Left ventricle myocardium inferior (tissue), 1 donor: ENCODE measurements at regions not wholly inside any gene's neighbourhood (a gene's known extent, or its start where the extent isn't known, plus 50 kb on each side); places are given as distances from the start of the nearest gene placed in this dataset.

Experiments
- DNase-seq: peaks from one replicate; pipeline ENCODE4 v3.0.0-alpha.2; 2020
- H3K27ac ChIP-seq: fragments of 200-600 bp; replicated peaks from 2 replicates; pipeline ENCODE4 v1.8.0; 2021
- H3K27me3 ChIP-seq: fragments of 200-600 bp; 2 replicates; pipeline ENCODE4 v1.8.0; 2021; ENCODE audit warnings: low read depth
- H3K36me3 ChIP-seq: fragments of 200-600 bp; 2 replicates; pipeline ENCODE4 v1.8.0; 2021
- H3K4me1 ChIP-seq: fragments of 200-600 bp; 2 replicates; pipeline ENCODE4 v1.8.0; 2021
- H3K4me3 ChIP-seq: fragments of 200-600 bp; 2 replicates; pipeline ENCODE4 v1.8.0; 2021; ENCODE audit warnings: mild to moderate bottlenecking, moderate library complexity
- H3K9me3 ChIP-seq: fragments of 200-600 bp; replicated peaks from 2 replicates; pipeline ENCODE4 v1.8.0; 2021
- intact Hi-C: fragments of 100-400 bp; cut with micrococcal nuclease; formaldehyde crosslinking; loops from one replicate; pipeline ENCODE4 v1.11.0; 2022
- TF ChIP-seq, protein P1 (sequence below): fragments of 200-600 bp; IDR thresholded peaks from 2 replicates; pipeline ENCODE4 v1.8.0; 2021; ENCODE audit warnings: antibody characterized with exemption, mild to moderate bottlenecking, borderline replicate concordance
- donor health status: DM: no; HTN: yes; CAD: no; lungs with severe emphysema.

DNA sequence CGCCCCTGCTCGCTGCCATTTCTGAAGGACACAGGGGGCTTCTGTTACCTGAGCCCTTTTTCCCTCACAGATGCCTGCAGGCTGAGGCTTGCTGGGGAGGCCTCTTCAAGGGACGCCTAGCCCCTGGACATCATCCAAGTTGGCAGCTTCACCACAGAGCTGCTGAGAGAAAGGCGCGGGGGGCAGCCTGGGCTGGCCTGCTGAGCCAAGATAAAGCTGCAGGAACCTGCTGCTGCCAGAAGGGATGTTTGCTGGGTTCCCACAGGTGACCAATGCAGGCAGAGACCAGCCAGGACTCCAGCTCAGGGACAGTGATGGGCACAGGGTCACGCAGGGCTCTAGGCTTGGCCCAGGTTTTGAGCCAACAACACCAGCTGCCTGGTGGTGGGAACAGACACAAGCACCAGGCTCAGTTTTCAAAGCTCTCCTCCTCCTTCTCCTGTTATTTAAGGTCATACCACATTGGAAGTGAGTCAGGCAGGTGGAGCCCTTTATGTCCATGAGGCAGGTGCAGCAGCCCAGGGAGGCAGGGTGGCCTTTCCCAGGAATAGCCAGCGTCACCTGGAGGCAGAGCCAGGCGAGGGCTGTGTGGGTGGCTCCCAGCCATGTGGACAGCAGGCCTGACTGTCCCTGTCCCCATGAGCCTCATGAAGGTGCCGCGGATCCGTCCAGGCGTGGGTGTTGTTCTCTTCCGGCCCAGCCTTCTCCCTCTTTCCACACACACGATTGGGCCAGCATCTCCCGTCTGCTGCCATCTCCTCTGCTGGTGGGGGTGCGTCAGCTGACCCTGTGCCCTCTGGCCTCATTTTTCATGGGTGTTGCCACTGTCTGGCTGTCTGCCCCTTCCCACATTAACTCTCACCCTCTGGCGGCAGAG, 515.5 kb upstream of the MYT1L start:
- Histone ChIP-seq H3K9me3 (no peaks in the 10 kb centered on the region), H3K27me3 (peaks cover 3% of the 10 kb centered on the region), H3K36me3 (no peaks in the 10 kb centered on the region), H3K4me1 (peaks cover 26% of the 10 kb centered on the region), H3K27ac (peak overlapping the region; percentile 75), H3K4me3 (no peak overlapping the region)
- DNase-seq, result peak; percentile 62
- TF ChIP-seq, protein P1, sequence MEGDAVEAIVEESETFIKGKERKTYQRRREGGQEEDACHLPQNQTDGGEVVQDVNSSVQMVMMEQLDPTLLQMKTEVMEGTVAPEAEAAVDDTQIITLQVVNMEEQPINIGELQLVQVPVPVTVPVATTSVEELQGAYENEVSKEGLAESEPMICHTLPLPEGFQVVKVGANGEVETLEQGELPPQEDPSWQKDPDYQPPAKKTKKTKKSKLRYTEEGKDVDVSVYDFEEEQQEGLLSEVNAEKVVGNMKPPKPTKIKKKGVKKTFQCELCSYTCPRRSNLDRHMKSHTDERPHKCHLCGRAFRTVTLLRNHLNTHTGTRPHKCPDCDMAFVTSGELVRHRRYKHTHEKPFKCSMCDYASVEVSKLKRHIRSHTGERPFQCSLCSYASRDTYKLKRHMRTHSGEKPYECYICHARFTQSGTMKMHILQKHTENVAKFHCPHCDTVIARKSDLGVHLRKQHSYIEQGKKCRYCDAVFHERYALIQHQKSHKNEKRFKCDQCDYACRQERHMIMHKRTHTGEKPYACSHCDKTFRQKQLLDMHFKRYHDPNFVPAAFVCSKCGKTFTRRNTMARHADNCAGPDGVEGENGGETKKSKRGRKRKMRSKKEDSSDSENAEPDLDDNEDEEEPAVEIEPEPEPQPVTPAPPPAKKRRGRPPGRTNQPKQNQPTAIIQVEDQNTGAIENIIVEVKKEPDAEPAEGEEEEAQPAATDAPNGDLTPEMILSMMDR, result peak; percentile 26
- intact Hi-C loops, result no loop called here

DNA sequence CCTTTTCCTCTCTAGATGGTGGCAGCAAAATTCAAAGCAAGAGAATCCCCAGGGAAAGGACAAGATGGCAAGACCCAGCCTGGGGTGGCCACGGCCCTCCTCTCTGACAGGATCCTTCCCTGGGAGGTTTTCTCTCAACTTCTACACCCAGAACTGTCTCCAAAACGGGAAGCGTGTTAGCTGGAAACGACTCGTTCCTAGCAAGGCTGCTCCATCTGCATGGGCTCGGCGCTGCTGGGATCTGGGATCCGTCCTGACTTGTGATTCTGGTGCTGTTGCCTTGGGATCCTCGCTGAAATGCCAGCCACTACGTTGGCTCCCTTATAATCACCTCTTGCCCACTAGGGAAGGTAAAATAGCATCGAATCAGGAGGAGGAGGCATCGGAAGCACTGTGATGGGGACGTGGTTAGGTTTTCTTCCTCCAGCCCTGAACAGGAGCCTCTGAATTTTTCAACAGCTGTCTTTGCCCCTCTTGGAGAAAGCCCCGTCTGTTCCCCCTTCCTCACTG, 514.8 kb upstream of the MYT1L start:
- Histone ChIP-seq H3K27ac (no peak overlapping the region), H3K36me3 (no peaks in the 10 kb centered on the region), H3K4me1 (peaks cover 23% of the 10 kb centered on the region), H3K27me3 (peaks cover 3% of the 10 kb centered on the region), H3K9me3 (no peaks in the 10 kb centered on the region), H3K4me3 (no peak overlapping the region)
- no peak for DNase-seq
- TF ChIP-seq, protein P1, result no peak
- intact Hi-C loops, result no loop called here

GRCh38 chr2:2845267-2845666, 514.2 kb upstream of the MYT1L start:
- peaks cover 24% of the 10 kb centered on the region for H3K4me1 ChIP-seq
- intact Hi-C loops, result no loop called here
- no peaks in the 10 kb centered on the region for H3K9me3 ChIP-seq
- no peak for DNase-seq
- H3K27me3 ChIP-seq, result peaks cover 3% of the 10 kb centered on the region
- no peak overlapping the region for H3K4me3 ChIP-seq
- no peak overlapping the region for H3K27ac ChIP-seq
- no peaks in the 10 kb centered on the region for H3K36me3 ChIP-seq
- TF ChIP-seq, protein P1, result no peak

GRCh38 chr2:2843969-2844548, 513.0 kb upstream of the MYT1L start:
- Histone ChIP-seq H3K27me3 (peaks cover 2% of the 10 kb centered on the region), H3K4me1 (peaks cover 32% of the 10 kb centered on the region), H3K4me3 (no peak overlapping the region), H3K36me3 (no peaks in the 10 kb centered on the region), H3K27ac (no peak overlapping the region), H3K9me3 (no peaks in the 10 kb centered on the region)
- TF ChIP-seq, protein P1, result peak; percentile 25
- no peak for DNase-seq
- intact Hi-C loops, result no loop called here

GRCh38 chr2:2842466-2842865, 511.4 kb upstream of the MYT1L start:
- intact Hi-C loops, result no loop called here

More at GRCh38 chr2:2842466-2842865, 511.4 kb upstream of the MYT1L start:
- H3K4me1 ChIP-seq, result peaks cover 25% of the 10 kb centered on the region
- H3K36me3 ChIP-seq, result no peaks in the 10 kb centered on the region
- no peak overlapping the region for H3K27ac ChIP-seq
- H3K4me3 ChIP-seq, result no peak overlapping the region
- H3K27me3 ChIP-seq, result no peaks in the 10 kb centered on the region
- no peak for DNase-seq
- H3K9me3 ChIP-seq, result no peaks in the 10 kb centered on the region
- TF ChIP-seq, protein P1, result no peak
